SK-N-SH (cell line): ENCODE measurements at regions not wholly inside any gene's neighbourhood (a gene's known extent, or its start where the extent isn't known, plus 50 kb on each side); places are given as distances from the start of the nearest gene placed in this dataset.

Experiments used
- CTCF ChIA-PET: fragments of 300-600, 350-600 bp; formaldehyde crosslinking; extraction: SDS; loops from one replicate; lab custom pipeline; 2021; lab: Yijun Ruan, JAX
- POLR2A ChIA-PET: fragments of 350-600 bp; sonication (Branson Sonifier 250); formaldehyde crosslinking; extraction: SDS; loops from one replicate; lab custom pipeline; 2020; ENCODE audit warnings: antibody characterized with exemption, inconsistent platforms; lab: Yijun Ruan, JAX
- DNase-seq: peaks from one replicate; pipeline ENCODE4 v3.0.0; 2012
- H2AFZ ChIP-seq: fragments of 200-600 bp; sonication (generic); 2 replicates; pipeline ENCODE4 v1.8.1; 2016; ENCODE audit warnings: antibody characterized with exemption, mild to moderate bottlenecking, low read depth
- H3F3A ChIP-seq: fragments of 200-600 bp; sonication (generic); replicated peaks from 2 replicates; pipeline ENCODE3; 2016; ENCODE audit warnings: antibody characterized with exemption, mild to moderate bottlenecking; ENCODE audit not compliant: insufficient read depth
- H3K27ac ChIP-seq, 2 experiments: fragments of 200-500 bp in 1 of 2; fragments of 200-600 bp in 1 of 2; sonication (Bioruptor generic) in 1 of 2; sonication (generic), shearing (Covaris generic) in 1 of 2; 2 replicates each; pipeline versions ENCODE4 v1.5.1 to v1.6.1; 2014 to 2016; ENCODE audit warnings: low read depth in 2 of 2, inconsistent platforms in 1 of 2, low read length in 1 of 2, mild to moderate bottlenecking in 1 of 2, mixed read lengths in 1 of 2
- H3K27me3 ChIP-seq: fragments of 200-600 bp; sonication (generic), shearing (Covaris generic); 2 replicates; pipeline ENCODE4 v1.6.1; 2016; ENCODE audit warnings: mixed run types; ENCODE audit not compliant: insufficient read depth
- H3K36me3 ChIP-seq, 2 experiments: fragments of 200-500 bp in 1 of 2; fragments of 200-600 bp in 1 of 2; sonication (Bioruptor generic) in 1 of 2; sonication (generic) in 1 of 2; replicated peaks in 1 of 2; 2 replicates each; pipeline versions ENCODE3 to v1.5.1; 2014 to 2016; ENCODE audit warnings: low read length in 1 of 2, mild to moderate bottlenecking in 1 of 2; ENCODE audit not compliant: insufficient read depth in 2 of 2, control insufficient read depth in 1 of 2
- H3K4me1 ChIP-seq, 2 experiments: fragments of 200-500 bp in 1 of 2; fragments of 200-600 bp in 1 of 2; sonication (Bioruptor generic) in 1 of 2; sonication (generic), shearing (Covaris generic) in 1 of 2; 2 replicates each; pipeline versions ENCODE4 v1.5.1 to v1.6.1; 2014 to 2016; ENCODE audit warnings: low read depth in 1 of 2, low read length in 1 of 2, mixed run types in 1 of 2; ENCODE audit not compliant: insufficient read depth in 2 of 2, control insufficient read depth in 1 of 2
- H3K4me2 ChIP-seq: fragments of 200-600 bp; sonication (generic), shearing (Covaris generic); 2 replicates; pipeline ENCODE4 v1.6.1; 2017; ENCODE audit warnings: mixed run types
- H3K4me3 ChIP-seq, 2 experiments: fragments of 200-500 bp in 1 of 2; fragments of 200-600 bp in 1 of 2; sonication (Bioruptor generic) in 1 of 2; sonication (generic), shearing (Covaris generic) in 1 of 2; 2 replicates each; pipeline versions ENCODE4 v1.5.1 to v1.8.1; 2014 to 2016; ENCODE audit warnings: low read depth in 2 of 2, inconsistent platforms in 1 of 2, low read length in 1 of 2, mild to moderate bottlenecking in 1 of 2, mixed read lengths in 1 of 2, moderate library complexity in 1 of 2
- H3K79me2 ChIP-seq: fragments of 200-600 bp; sonication (generic); 2 replicates; pipeline ENCODE4 v1.8.1; 2017; ENCODE audit warnings: mild to moderate bottlenecking; ENCODE audit not compliant: insufficient read depth
- H3K9ac ChIP-seq: fragments of 200-600 bp; sonication (generic); 2 replicates; pipeline ENCODE4 v1.6.1; 2017; ENCODE audit warnings: mixed run types
- H3K9me2 ChIP-seq: fragments of 200-600 bp; sonication (generic); 2 replicates; pipeline ENCODE4 v1.6.1; 2017; ENCODE audit warnings: mixed run types
- H3K9me3 ChIP-seq: fragments of 200-600 bp; sonication (generic); 2 replicates; pipeline ENCODE4 v1.6.1; 2017; ENCODE audit warnings: mixed run types, mild to moderate bottlenecking, moderate library complexity
- H4K20me1 ChIP-seq: fragments of 200-600 bp; sonication (generic); 2 replicates; pipeline ENCODE4 v1.6.1; 2017; ENCODE audit warnings: mild to moderate bottlenecking, mixed run types; ENCODE audit not compliant: insufficient read depth
- CHD2 ChIP-seq: fragments of 150-350 bp; IDR thresholded peaks from 2 replicates; pipeline ENCODE4 v1.6.1; 2018; ENCODE audit warnings: low read length; ENCODE audit not compliant: partially characterized antibody
- FOXM1 ChIP-seq: IDR thresholded peaks from 2 replicates; pipeline ENCODE4 v1.4.0; 2012; ENCODE audit warnings: low read depth, mild to moderate bottlenecking
- GABPA ChIP-seq: IDR thresholded peaks from 2 replicates; pipeline ENCODE4 v1.4.0; 2012; ENCODE audit warnings: low read depth, mild to moderate bottlenecking
- GATA2 ChIP-seq: sonication (generic); formaldehyde crosslinking; IDR thresholded peaks from 2 replicates; pipeline ENCODE4 v1.5.0; 2020; ENCODE audit warnings: mild to moderate bottlenecking, missing genetic modification reagents
- NFIC ChIP-seq: IDR thresholded peaks from 2 replicates; pipeline ENCODE4 v1.4.0; 2012; ENCODE audit warnings: borderline replicate concordance
- POLR2AphosphoS5 ChIP-seq: IDR thresholded peaks from 2 replicates; pipeline ENCODE4 v1.6.1; 2012; ENCODE audit warnings: low read depth, low read length
- RCOR1 ChIP-seq: fragments of 150-350 bp; IDR thresholded peaks from 2 replicates; pipeline ENCODE4 v1.6.1; 2017; ENCODE audit warnings: antibody characterized with exemption, low read length
- RFX5 ChIP-seq: IDR thresholded peaks from 2 replicates; pipeline ENCODE4 v1.6.1; 2012; ENCODE audit warnings: mild to moderate bottlenecking, improper control_type of control experiment, low read length
- SIN3A ChIP-seq: IDR thresholded peaks from 2 replicates; pipeline ENCODE4 v1.6.1; 2012; ENCODE audit warnings: low read depth, mild to moderate bottlenecking, low read length, moderate library complexity, borderline replicate concordance
- TAF1 ChIP-seq: IDR thresholded peaks from 2 replicates; pipeline ENCODE4 v1.6.1; 2012; ENCODE audit warnings: low read depth, mild to moderate bottlenecking, low read length, moderate library complexity, borderline replicate concordance
- WGBS: methylation state at CpG from one replicate; pipeline ENCODE4 v1.1.6; 2017; ENCODE audit warnings: low lambda C conversion rate; 5-methylcytosine and 5-hydroxymethylcytosine counted together
- TF ChIP-seq, protein P1 (sequence below): IDR thresholded peaks from 2 replicates; pipeline ENCODE4 v1.6.1; 2012; ENCODE audit warnings: mild to moderate bottlenecking, low read depth, low read length, moderate library complexity
- TF ChIP-seq, protein P2 (sequence below): fragments of 200-600 bp; sonication (generic); IDR thresholded peaks from 2 replicates; pipeline ENCODE4 v1.6.1; 2017; ENCODE audit warnings: antibody characterized with exemption, mild to moderate bottlenecking, moderate library complexity

DNA sequence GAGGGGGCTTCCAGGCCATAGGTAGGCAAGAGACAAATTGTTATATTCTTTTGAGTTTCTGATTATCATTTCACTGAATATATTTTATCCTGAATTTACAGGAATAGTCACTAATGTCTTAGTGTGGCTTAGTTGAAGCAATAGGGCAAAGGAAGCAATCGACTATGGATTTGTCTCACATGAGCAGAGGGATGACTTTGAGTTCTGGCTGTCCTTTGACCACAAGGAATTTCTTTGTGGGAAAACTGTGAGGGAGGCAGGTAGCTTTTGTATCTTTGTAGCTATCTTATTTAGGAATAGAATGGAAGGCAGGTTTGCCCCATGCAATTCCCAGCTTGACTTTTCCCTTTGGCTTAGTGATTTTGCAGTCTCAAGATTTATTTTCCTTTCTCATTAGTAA lies 207.3 kb upstream of the ANXA10 start:
- no peaks in the 10 kb centered on the region for H3F3A ChIP-seq
- WGBS = 16% methylated on average over 1 of the region's 1 CpG
- ChIA-PET POLR2A (no interaction called here), CTCF (interaction anchor here (0.6 kb wide), 1 partner anchor 21 kb away, joined by 3 read pairs; no protein-coding TSS in a partner anchor)
- H2AFZ ChIP-seq = no peak overlapping the region
- no peak overlapping the region for H3K4me3 ChIP-seq
- no peaks in the 10 kb centered on the region for H3K9me3 ChIP-seq
- H3K9me2 ChIP-seq = no peaks in the 10 kb centered on the region
- no peak overlapping the region for H3K4me2 ChIP-seq
- no peaks in the 10 kb centered on the region for H3K4me1 ChIP-seq
- no peak overlapping the region for H3K27ac ChIP-seq
- H3K79me2 ChIP-seq = no peaks in the 10 kb centered on the region
- H3K9ac ChIP-seq = no peak overlapping the region
- no peaks in the 10 kb centered on the region for H4K20me1 ChIP-seq
- H3K27me3 ChIP-seq = no peaks in the 10 kb centered on the region
- TF ChIP-seq SIN3A (no peak), CHD2 (no peak), POLR2AphosphoS5 (no peak), RFX5 (no peak), FOXM1 (no peak), RCOR1 (no peak), GABPA (no peak)
- TF ChIP-seq, protein P1, sequence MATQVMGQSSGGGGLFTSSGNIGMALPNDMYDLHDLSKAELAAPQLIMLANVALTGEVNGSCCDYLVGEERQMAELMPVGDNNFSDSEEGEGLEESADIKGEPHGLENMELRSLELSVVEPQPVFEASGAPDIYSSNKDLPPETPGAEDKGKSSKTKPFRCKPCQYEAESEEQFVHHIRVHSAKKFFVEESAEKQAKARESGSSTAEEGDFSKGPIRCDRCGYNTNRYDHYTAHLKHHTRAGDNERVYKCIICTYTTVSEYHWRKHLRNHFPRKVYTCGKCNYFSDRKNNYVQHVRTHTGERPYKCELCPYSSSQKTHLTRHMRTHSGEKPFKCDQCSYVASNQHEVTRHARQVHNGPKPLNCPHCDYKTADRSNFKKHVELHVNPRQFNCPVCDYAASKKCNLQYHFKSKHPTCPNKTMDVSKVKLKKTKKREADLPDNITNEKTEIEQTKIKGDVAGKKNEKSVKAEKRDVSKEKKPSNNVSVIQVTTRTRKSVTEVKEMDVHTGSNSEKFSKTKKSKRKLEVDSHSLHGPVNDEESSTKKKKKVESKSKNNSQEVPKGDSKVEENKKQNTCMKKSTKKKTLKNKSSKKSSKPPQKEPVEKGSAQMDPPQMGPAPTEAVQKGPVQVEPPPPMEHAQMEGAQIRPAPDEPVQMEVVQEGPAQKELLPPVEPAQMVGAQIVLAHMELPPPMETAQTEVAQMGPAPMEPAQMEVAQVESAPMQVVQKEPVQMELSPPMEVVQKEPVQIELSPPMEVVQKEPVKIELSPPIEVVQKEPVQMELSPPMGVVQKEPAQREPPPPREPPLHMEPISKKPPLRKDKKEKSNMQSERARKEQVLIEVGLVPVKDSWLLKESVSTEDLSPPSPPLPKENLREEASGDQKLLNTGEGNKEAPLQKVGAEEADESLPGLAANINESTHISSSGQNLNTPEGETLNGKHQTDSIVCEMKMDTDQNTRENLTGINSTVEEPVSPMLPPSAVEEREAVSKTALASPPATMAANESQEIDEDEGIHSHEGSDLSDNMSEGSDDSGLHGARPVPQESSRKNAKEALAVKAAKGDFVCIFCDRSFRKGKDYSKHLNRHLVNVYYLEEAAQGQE = no peak
- TF ChIP-seq, protein P2, sequence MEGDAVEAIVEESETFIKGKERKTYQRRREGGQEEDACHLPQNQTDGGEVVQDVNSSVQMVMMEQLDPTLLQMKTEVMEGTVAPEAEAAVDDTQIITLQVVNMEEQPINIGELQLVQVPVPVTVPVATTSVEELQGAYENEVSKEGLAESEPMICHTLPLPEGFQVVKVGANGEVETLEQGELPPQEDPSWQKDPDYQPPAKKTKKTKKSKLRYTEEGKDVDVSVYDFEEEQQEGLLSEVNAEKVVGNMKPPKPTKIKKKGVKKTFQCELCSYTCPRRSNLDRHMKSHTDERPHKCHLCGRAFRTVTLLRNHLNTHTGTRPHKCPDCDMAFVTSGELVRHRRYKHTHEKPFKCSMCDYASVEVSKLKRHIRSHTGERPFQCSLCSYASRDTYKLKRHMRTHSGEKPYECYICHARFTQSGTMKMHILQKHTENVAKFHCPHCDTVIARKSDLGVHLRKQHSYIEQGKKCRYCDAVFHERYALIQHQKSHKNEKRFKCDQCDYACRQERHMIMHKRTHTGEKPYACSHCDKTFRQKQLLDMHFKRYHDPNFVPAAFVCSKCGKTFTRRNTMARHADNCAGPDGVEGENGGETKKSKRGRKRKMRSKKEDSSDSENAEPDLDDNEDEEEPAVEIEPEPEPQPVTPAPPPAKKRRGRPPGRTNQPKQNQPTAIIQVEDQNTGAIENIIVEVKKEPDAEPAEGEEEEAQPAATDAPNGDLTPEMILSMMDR = no peak
- DNase-seq = no peak
- H3K36me3 ChIP-seq = no peaks in the 10 kb centered on the region

DNA sequence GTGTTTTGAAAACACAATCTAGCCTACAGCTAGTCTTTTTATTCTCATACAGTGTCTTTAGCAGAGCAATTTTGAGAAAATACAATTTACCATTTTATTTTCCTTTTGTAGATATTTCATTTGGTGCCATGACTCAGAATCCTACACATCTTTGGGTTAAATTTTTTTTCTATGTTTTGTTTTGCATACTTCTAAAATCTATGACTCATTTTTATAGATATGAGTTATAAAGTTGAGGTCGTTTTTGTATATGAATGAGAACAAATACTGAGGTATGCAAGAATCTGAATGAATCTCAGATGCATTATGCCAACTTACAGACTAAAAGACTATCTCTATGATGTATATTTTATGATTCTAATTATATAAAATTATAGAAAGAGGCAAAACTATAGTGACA lies 206.5 kb upstream of the ANXA10 start:
- H3F3A ChIP-seq = no peaks in the 10 kb centered on the region
- H3K36me3 ChIP-seq = no peaks in the 10 kb centered on the region
- DNase-seq = no peak
- no peak overlapping the region for H3K4me2 ChIP-seq
- no peaks in the 10 kb centered on the region for H3K79me2 ChIP-seq
- H3K27me3 ChIP-seq = no peaks in the 10 kb centered on the region
- no peak overlapping the region for H3K9ac ChIP-seq
- H3K27ac ChIP-seq = no peak overlapping the region
- 0% methylated on average over 1 of the region's 1 CpG for WGBS
- no peak overlapping the region for H2AFZ ChIP-seq
- CTCF ChIA-PET = no interaction called here
- POLR2A ChIA-PET = no interaction called here
- no peak for TF ChIP-seq TAF1
- TF ChIP-seq, protein P2 = no peak
- no peak for TF ChIP-seq RFX5
- no peak for TF ChIP-seq NFIC
- no peak for TF ChIP-seq GATA2
- no peak for TF ChIP-seq FOXM1
- H4K20me1 ChIP-seq = no peaks in the 10 kb centered on the region
- H3K9me2 ChIP-seq = no peaks in the 10 kb centered on the region
- no peaks in the 10 kb centered on the region for H3K9me3 ChIP-seq
- H3K4me3 ChIP-seq = no peak overlapping the region
- H3K4me1 ChIP-seq = no peaks in the 10 kb centered on the region
